GM12878 (cell line): ENCODE measurements at regions not wholly inside any gene's neighbourhood (a gene's known extent, or its start where the extent isn't known, plus 50 kb on each side); places are given as distances from the start of the nearest gene placed in this dataset.

Experiments
- ATAC-seq: fragments of 200-7000 bp; cut with Tn5 transposase; 3 replicates; pipeline ENCODE4 v1.9.1; 2020; ENCODE audit warnings: mild to moderate bottlenecking, moderate library complexity
- BruUV-seq: library from RNA; stranded (reverse); fragments of 400-500 nt; replicated peaks from 2 replicates; lab custom pipeline; 2021; lab: Mats Ljungman, UMichigan
- CTCF ChIA-PET: fragments of 300-600 bp; sonication (Branson Sonifier 250); formaldehyde crosslinking; extraction: SDS; loops from one replicate; lab custom pipeline; 2021; ENCODE audit warnings: inconsistent platforms; lab: Yijun Ruan, JAX
- POLR2A ChIA-PET: fragments of 350-600 bp; formaldehyde crosslinking; extraction: SDS; loops from one replicate; lab custom pipeline; 2021; ENCODE audit warnings: inconsistent platforms; lab: Charles Lee
- RAD21 ChIA-PET: fragments of 300-600 bp; sonication (Branson Sonifier 250); formaldehyde crosslinking; loops from one replicate; lab custom pipeline; 2023; ENCODE audit warnings: antibody characterized with exemption; ENCODE audit not compliant: unreplicated experiment; lab: Charles Lee
- SMC1A ChIA-PET: fragments of 300-600 bp; sonication (Branson Sonifier 250); formaldehyde crosslinking; loops from one replicate; lab custom pipeline; 2023; ENCODE audit not compliant: unreplicated experiment, uncharacterized antibody; lab: Charles Lee
- DNase-seq: peaks from one replicate; pipeline ENCODE4 v3.0.0-alpha.2; 2011; ENCODE audit warnings: low read depth, low spot score
- FAIRE-seq: peaks from 3 replicates; lab custom pipeline; 2011; peaks lifted over from hg19 to GRCh38; lab: Jason Lieb, UNC
- H2AFZ ChIP-seq: 2 replicates; pipeline ENCODE4 v1.6.0; 2011; ENCODE audit warnings: low read depth, low read length, control low read depth; ENCODE audit not compliant: control insufficient read depth
- H3K27ac ChIP-seq: 2 replicates; pipeline ENCODE4 v1.5.1; 2011; ENCODE audit warnings: control low read depth; ENCODE audit not compliant: control insufficient read depth, insufficient read depth
- H3K27me3 ChIP-seq, 2 experiments: replicated peaks in 1 of 2; 2 replicates each; pipeline versions ENCODE4 v1.6.0 to v1.6.1; 2011; ENCODE audit warnings: low read length in 1 of 2; ENCODE audit not compliant: control insufficient read depth in 2 of 2, insufficient read depth in 2 of 2
- H3K36me3 ChIP-seq, 2 experiments: 2 replicates each; pipeline ENCODE4 v1.5.1; 2011; ENCODE audit warnings: low read length in 1 of 2; ENCODE audit not compliant: control insufficient read depth in 2 of 2, insufficient read depth in 2 of 2
- H3K4me1 ChIP-seq: 2 replicates; pipeline ENCODE4 v1.6.1; 2011; ENCODE audit warnings: mild to moderate bottlenecking, low read length, moderate library complexity, mixed read lengths; ENCODE audit not compliant: control insufficient read depth, insufficient read depth
- H3K4me2 ChIP-seq: 2 replicates; pipeline ENCODE4 v1.6.0; 2011; ENCODE audit warnings: control low read depth; ENCODE audit not compliant: control insufficient read depth, insufficient read depth
- H3K4me3 ChIP-seq: fragments of 200-600 bp; sonication (generic); 2 replicates; pipeline ENCODE4 v1.5.1; 2016
- H3K79me2 ChIP-seq: 2 replicates; pipeline ENCODE4 v1.6.0; 2011; ENCODE audit warnings: low read length; ENCODE audit not compliant: control insufficient read depth, insufficient read depth
- H3K9ac ChIP-seq: 2 replicates; pipeline ENCODE4 v1.8.0; 2011; ENCODE audit warnings: low read length, control low read depth, mixed read lengths; ENCODE audit not compliant: control insufficient read depth, insufficient read depth
- H3K9me3 ChIP-seq: replicated peaks from 3 replicates; pipeline ENCODE4 v1.5.1; 2011; ENCODE audit warnings: mild to moderate bottlenecking, low read length; ENCODE audit not compliant: control insufficient read depth, insufficient read depth
- H4K20me1 ChIP-seq: 2 replicates; pipeline ENCODE4 v1.6.0; 2011; ENCODE audit not compliant: control insufficient read depth, insufficient read depth
- CBFB ChIP-seq: IDR thresholded peaks from 2 replicates; pipeline ENCODE4 v1.6.1; 2016; ENCODE audit warnings: antibody characterized with exemption, low read depth
- CBX3 ChIP-seq: fragments of 200-600 bp; sonication (generic); IDR thresholded peaks from 2 replicates; pipeline ENCODE4 v1.6.1; 2016; ENCODE audit warnings: low read depth, borderline replicate concordance
- CHD4 ChIP-seq: fragments of 200-600 bp; sonication (generic); IDR thresholded peaks from 2 replicates; pipeline ENCODE4 v1.6.1; 2016; ENCODE audit warnings: mild to moderate bottlenecking
- CUX1 ChIP-seq: IDR thresholded peaks from 2 replicates; pipeline ENCODE4 v1.6.1; 2012; ENCODE audit warnings: improper control_type of control experiment, low read depth, low read length; ENCODE audit not compliant: insufficient replicate concordance
- ETV6 ChIP-seq, 2 experiments: fragments of 450-650 bp in 1 of 2; IDR thresholded peaks in 1 of 2; conservative IDR thresholded peaks in 1 of 2; 2 replicates each; pipeline ENCODE4 v1.6.1; 2014; ENCODE audit warnings: antibody characterized with exemption in 1 of 2, borderline replicate concordance in 1 of 2, low read depth in 1 of 2, mild to moderate bottlenecking in 1 of 2, moderate library complexity in 1 of 2
- NFYB ChIP-seq: IDR thresholded peaks from 2 replicates; pipeline ENCODE4 v1.6.1; 2011; ENCODE audit warnings: low read depth, mild to moderate bottlenecking, low read length, improper control_type of control experiment, moderate library complexity; ENCODE audit not compliant: insufficient read depth
- POLR2A ChIP-seq: IDR thresholded peaks from 2 replicates; pipeline ENCODE4 v1.6.1; 2011; ENCODE audit warnings: low read depth, mild to moderate bottlenecking, low read length
- RAD51 ChIP-seq: fragments of 450-650 bp; IDR thresholded peaks from 2 replicates; pipeline ENCODE4 v1.6.1; 2016; ENCODE audit warnings: moderate library complexity, mild to moderate bottlenecking, inconsistent platforms
- TCF3 ChIP-seq: IDR thresholded peaks from 2 replicates; pipeline ENCODE4 v1.6.1; 2012; ENCODE audit warnings: low read depth, mild to moderate bottlenecking, low read length, borderline replicate concordance; ENCODE audit not compliant: insufficient read depth
- WRNIP1 ChIP-seq: IDR thresholded peaks from 2 replicates; pipeline ENCODE4 v1.6.1; 2011; ENCODE audit warnings: low read depth, low read length, improper control_type of control experiment, borderline replicate concordance
- YY1 ChIP-seq: IDR thresholded peaks from 2 replicates; pipeline ENCODE4 v1.6.1; 2011; ENCODE audit warnings: low read depth, mild to moderate bottlenecking, low read length
- ZBTB11 ChIP-seq: fragments of 450-650 bp; formaldehyde crosslinking; IDR thresholded peaks from 2 replicates; pipeline ENCODE4 v1.5.0; 2022; ENCODE audit warnings: mild to moderate bottlenecking, missing genetic modification characterization
- WGBS: methylation state at CpG from one replicate; pipeline ENCODE4 v1.1.6; 2016; ENCODE audit warnings: low lambda C conversion rate; ENCODE audit not compliant: insufficient replicate concordance, insufficient coverage; ENCODE audit errors: missing lambda C conversion rate; 5-methylcytosine and 5-hydroxymethylcytosine counted together
- in situ Hi-C: fragments of 300-500 bp; cut with MboI; formaldehyde crosslinking; loops from 9 replicates; pipeline ENCODE4 v1.14.3; 2018; ENCODE audit warnings: mixed read lengths
- intact Hi-C: fragments of 100-400 bp; cut with micrococcal nuclease; formaldehyde crosslinking; loops from one replicate; pipeline ENCODE4 v1.14.2; 2022; ENCODE audit not compliant: unreplicated experiment

GRCh38 chr16:79294568-79294967 is 306.0 kb downstream of the MAF start:
- POLR2A ChIA-PET, result no interaction called here

More at GRCh38 chr16:79294568-79294967, 306.0 kb downstream of the MAF start:
- no peaks in the 10 kb centered on the region for H3K36me3 ChIP-seq
- H3K79me2 ChIP-seq, result no peaks in the 10 kb centered on the region
- H3K9ac ChIP-seq, result no peak overlapping the region
- H3K9me3 ChIP-seq, result no peaks in the 10 kb centered on the region; the same call in 2 of the 3 replicates
- no TSS peak for BruUV-seq
- in situ Hi-C loops, result no loop called here
- H3K27ac ChIP-seq, result no peak overlapping the region
- FAIRE-seq (no peak), ATAC-seq (no peak), DNase-seq (no peak)
- SMC1A ChIA-PET, result no interaction called here
- H4K20me1 ChIP-seq, result no peaks in the 10 kb centered on the region
- TF ChIP-seq CBFB, result no peak
- no peak for TF ChIP-seq YY1
- TF ChIP-seq ETV6 (conservative IDR thresholded peaks at IDR 0.05 in 1 of 2, IDR thresholded peaks at IDR 0.05 in 1 of 2; ENCODE audit: borderline replicate concordance in 1 of 2, low read depth in 1 of 2), result no peak
- no peak for TF ChIP-seq CUX1
- TF ChIP-seq CHD4, result no peak
- no peak for TF ChIP-seq CBX3
- TF ChIP-seq RAD51, result no peak
- TF ChIP-seq TCF3, result no peak
- TF ChIP-seq POLR2A, result no peak
- TF ChIP-seq ZBTB11 (CRISPR knock-in tag), result no peak
- no peak for TF ChIP-seq NFYB
- TF ChIP-seq WRNIP1, result no peak
- 15% methylated on average over 2 of the region's 2 CpGs for WGBS
- H3K4me1 ChIP-seq, result no peaks in the 10 kb centered on the region
- RAD21 ChIA-PET, result no interaction called here
- no peaks in the 10 kb centered on the region; a peak in 1 of 4 replicates for H3K27me3 ChIP-seq
- H3K4me2 ChIP-seq, result no peak overlapping the region
- CTCF ChIA-PET, result no interaction called here
- no peak overlapping the region for H2AFZ ChIP-seq
- H3K4me3 ChIP-seq, result no peak overlapping the region
- intact Hi-C loops, result no loop called here
